D721Med (cell line): ENCODE measurements at regions not wholly inside any gene's neighbourhood (a gene's known extent, or its start where the extent isn't known, plus 50 kb on each side); places are given as distances from the start of the nearest gene placed in this dataset.

ENCODE experiments used
- DNase-seq: peaks from one replicate; pipeline ENCODE4 v3.0.0; 2011; ENCODE audit warnings: low spot score; ENCODE audit not compliant: insufficient read length
- FAIRE-seq: peaks from 2 replicates; lab custom pipeline; 2011; peaks lifted over from hg19 to GRCh38; lab: Jason Lieb, UNC
- TF ChIP-seq, protein P1 (sequence below): IDR thresholded peaks from 2 replicates; pipeline ENCODE4 v1.5.1; 2012; ENCODE audit warnings: mild to moderate bottlenecking, control low read depth; ENCODE audit not compliant: insufficient read depth; ENCODE audit errors: missing control alignments

DNA sequence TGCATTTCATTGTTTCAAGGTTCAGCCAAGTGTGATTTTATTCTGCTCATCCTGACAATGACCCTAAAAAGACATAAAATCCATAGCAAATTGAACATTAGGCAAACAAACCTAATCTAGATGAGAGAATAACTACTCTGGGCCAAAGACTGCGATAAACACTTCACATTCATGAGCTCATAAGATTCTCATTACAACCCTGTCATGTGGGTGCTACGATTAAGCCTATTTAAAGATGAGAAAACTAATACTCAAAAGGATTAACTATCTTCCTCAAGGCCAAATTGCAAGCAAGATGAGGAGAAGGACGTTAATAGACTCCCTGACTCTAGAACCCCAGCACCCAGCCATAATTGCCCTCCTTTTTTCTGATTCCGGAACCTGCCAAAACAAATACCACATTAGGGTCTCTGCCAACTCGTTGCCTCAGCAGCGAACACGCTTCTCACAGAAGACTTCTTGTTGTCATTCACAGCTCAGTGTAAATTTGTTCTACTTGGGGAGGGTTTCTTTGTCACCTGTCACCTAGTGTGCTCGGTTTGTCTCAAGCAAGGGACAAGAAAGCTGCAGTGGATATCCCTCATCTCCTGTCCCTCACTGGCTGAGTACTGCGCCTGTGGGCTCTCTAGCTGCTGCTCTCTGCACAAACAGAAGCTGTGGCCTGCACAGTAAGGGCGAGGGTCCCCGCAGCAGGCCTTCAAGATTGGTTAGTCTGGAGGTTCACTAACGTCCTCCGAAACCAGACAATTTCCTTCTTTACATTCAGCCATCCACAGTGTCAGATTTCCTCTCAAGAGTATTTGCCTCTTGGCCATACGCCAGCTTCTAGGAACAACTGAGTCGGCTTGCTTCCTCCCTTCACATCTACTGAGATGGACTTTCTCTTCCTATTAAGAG lies 200.0 kb upstream of the UBE2E2 start:
- FAIRE-seq = peak; percentile 74
- TF ChIP-seq, protein P1, sequence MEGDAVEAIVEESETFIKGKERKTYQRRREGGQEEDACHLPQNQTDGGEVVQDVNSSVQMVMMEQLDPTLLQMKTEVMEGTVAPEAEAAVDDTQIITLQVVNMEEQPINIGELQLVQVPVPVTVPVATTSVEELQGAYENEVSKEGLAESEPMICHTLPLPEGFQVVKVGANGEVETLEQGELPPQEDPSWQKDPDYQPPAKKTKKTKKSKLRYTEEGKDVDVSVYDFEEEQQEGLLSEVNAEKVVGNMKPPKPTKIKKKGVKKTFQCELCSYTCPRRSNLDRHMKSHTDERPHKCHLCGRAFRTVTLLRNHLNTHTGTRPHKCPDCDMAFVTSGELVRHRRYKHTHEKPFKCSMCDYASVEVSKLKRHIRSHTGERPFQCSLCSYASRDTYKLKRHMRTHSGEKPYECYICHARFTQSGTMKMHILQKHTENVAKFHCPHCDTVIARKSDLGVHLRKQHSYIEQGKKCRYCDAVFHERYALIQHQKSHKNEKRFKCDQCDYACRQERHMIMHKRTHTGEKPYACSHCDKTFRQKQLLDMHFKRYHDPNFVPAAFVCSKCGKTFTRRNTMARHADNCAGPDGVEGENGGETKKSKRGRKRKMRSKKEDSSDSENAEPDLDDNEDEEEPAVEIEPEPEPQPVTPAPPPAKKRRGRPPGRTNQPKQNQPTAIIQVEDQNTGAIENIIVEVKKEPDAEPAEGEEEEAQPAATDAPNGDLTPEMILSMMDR = no peak
- no peak for DNase-seq

DNA sequence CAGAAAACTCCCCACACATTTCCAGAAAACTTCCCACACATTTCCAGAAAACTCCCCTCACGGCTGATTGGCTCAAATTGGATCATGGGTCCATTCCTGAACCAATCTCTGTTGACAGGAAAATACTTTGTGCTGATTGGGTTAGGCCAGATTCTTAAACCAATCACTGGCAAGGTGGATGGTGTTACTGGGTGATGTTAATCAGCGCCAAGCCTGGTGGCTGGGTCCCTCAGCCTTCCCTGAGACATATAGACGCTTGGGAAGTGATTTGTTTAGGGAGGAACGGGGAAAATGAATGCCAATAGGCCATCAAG lies 199.4 kb upstream of the UBE2E2 start:
- TF ChIP-seq, protein P1 = no peak
- DNase-seq (no peak), FAIRE-seq (no peak)

DNA sequence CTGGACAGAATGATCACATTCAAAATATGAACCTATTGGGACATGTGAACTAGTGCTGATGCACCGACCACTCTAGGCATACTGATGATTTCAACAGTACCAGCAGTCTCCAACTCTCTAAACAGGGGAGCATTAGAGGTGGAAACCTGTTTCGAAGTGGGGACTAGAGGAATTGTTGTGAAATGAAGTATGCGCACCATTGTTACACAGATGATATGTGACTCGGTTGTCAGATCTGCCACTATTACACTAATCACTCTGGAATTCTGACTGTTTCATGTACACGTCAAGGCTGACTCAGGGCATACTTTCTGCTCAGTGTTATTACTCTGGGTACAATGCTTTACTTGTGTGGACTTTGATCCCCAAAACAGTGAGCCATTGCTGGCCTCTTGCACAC lies 198.2 kb upstream of the UBE2E2 start:
- FAIRE-seq (no peak), DNase-seq (no peak)
- TF ChIP-seq, protein P1 = no peak

DNA sequence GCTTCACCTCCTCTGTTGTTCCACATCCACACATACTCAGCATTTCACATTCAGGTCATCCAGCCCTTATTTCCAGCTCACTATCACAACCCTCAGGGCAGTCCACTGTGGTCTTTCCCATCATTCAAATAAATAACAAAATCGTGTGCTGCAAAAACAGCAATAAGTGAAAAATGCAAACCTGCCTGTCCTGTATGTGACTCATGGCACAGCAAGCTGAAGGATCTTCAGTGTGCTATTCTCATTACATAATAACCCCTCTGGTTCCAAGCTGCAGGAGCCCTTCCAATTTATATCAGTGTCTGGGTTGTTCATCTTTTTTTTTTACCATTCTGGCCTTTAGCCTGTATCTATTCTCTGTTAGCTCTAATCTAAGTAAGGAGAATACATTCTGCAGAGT lies 185.3 kb upstream of the UBE2E2 start:
- FAIRE-seq = no peak
- TF ChIP-seq, protein P1 = no peak
- no peak for DNase-seq

GRCh38 chr3:23019596-23020300 lies 183.4 kb upstream of the UBE2E2 start:
- FAIRE-seq = no peak
- DNase-seq = no peak
- TF ChIP-seq, protein P1 = no peak

DNA sequence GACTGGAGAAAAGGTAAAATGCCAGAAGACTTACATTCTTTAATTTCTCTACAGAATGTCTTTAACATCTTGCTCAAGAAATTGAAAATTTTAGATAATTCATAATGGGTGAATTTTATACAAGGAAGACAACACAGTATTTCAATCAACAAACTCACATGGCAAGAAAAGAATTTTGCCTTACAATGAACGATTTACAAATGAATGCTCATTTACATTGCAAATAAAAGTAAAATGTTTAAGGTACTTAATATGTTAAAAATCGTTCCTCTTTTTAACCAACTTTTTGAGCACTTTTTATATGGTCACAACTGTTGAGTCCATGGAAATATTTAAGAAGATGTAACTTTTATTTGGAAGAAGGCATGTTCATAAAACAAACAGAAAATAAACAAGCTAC lies 174.8 kb upstream of the UBE2E2 start:
- DNase-seq (no peak), FAIRE-seq (no peak)
- TF ChIP-seq, protein P1 = no peak

GRCh38 chr3:23029001-23029400 lies 174.1 kb upstream of the UBE2E2 start:
- DNase-seq (no peak), FAIRE-seq (no peak)
- TF ChIP-seq, protein P1 = no peak
